H9 (cell line): ENCODE measurements at regions not wholly inside any gene's neighbourhood (a gene's known extent, or its start where the extent isn't known, plus 50 kb on each side); places are given as distances from the start of the nearest gene placed in this dataset.

Experiments
- DNase-seq: peaks from one replicate; pipeline ENCODE4 v3.0.0-alpha.2; 2017
- H2AFZ ChIP-seq: one replicate; pipeline ENCODE4 v1.6.1; 2013; ENCODE audit warnings: mild to moderate bottlenecking, low read length, control low read depth, moderate library complexity
- H2AK5ac ChIP-seq: 2 replicates; pipeline ENCODE4 v1.6.1; 2013; ENCODE audit warnings: low read length, control low read depth, mixed read lengths; ENCODE audit not compliant: insufficient read length
- H2BK120ac ChIP-seq: one replicate; pipeline ENCODE4 v1.6.1; 2013; ENCODE audit warnings: low read depth, mild to moderate bottlenecking, low read length, control low read depth, inconsistent platforms; ENCODE audit not compliant: poor library complexity, severe bottlenecking
- H2BK12ac ChIP-seq: 2 replicates; pipeline ENCODE4 v1.6.1; 2013; ENCODE audit warnings: low read length, control low read depth, mixed read lengths, low read depth; ENCODE audit not compliant: insufficient read length
- H2BK15ac ChIP-seq: 2 replicates; pipeline ENCODE4 v1.6.1; 2013; ENCODE audit warnings: low read depth, low read length, control low read depth
- H2BK20ac ChIP-seq: one replicate; pipeline ENCODE4 v1.6.1; 2013; ENCODE audit warnings: low read depth, mild to moderate bottlenecking, low read length, control low read depth, inconsistent platforms; ENCODE audit not compliant: poor library complexity, severe bottlenecking
- H2BK5ac ChIP-seq: 2 replicates; pipeline ENCODE4 v1.6.1; 2013; ENCODE audit warnings: low read length, control low read depth, mixed read lengths; ENCODE audit not compliant: insufficient read length
- H3K14ac ChIP-seq: 2 replicates; pipeline ENCODE4 v1.6.1; 2013; ENCODE audit warnings: low read length, control low read depth; ENCODE audit not compliant: insufficient read depth
- H3K18ac ChIP-seq: 2 replicates; pipeline ENCODE4 v1.6.1; 2013; ENCODE audit warnings: low read depth, mild to moderate bottlenecking, mixed read lengths, low read length, control low read depth; ENCODE audit not compliant: insufficient read length
- H3K23ac ChIP-seq: 2 replicates; pipeline ENCODE4 v1.6.1; 2013; ENCODE audit warnings: low read length, control low read depth, mixed read lengths, low read depth; ENCODE audit not compliant: insufficient read length
- H3K23me2 ChIP-seq: 2 replicates; pipeline ENCODE4 v1.6.1; 2013; ENCODE audit warnings: low read depth, mild to moderate bottlenecking, mixed read lengths, low read length, control low read depth; ENCODE audit not compliant: insufficient read length, poor library complexity, severe bottlenecking
- H3K27ac ChIP-seq: 2 replicates; pipeline ENCODE4 v1.5.1; 2013; ENCODE audit warnings: low read length, control low read depth, mixed read lengths, low read depth; ENCODE audit not compliant: insufficient read length
- H3K27me3 ChIP-seq: 2 replicates; pipeline ENCODE4 v1.6.1; 2013; ENCODE audit warnings: low read length, control low read depth, inconsistent platforms; ENCODE audit not compliant: insufficient read depth
- H3K4ac ChIP-seq: 2 replicates; pipeline ENCODE4 v1.6.1; 2013; ENCODE audit warnings: low read depth, mild to moderate bottlenecking, control low read depth, inconsistent platforms, low read length, moderate library complexity
- H3K4me1 ChIP-seq: 2 replicates; pipeline ENCODE4 v1.6.1; 2013; ENCODE audit warnings: low read length, control low read depth, inconsistent platforms; ENCODE audit not compliant: insufficient read depth
- H3K4me2 ChIP-seq: 2 replicates; pipeline ENCODE4 v1.6.1; 2013; ENCODE audit warnings: low read length, control low read depth, mixed read lengths; ENCODE audit not compliant: insufficient read length, insufficient read depth
- H3K56ac ChIP-seq: 2 replicates; pipeline ENCODE4 v1.6.1; 2013; ENCODE audit warnings: low read depth, mild to moderate bottlenecking, mixed read lengths, low read length, control low read depth; ENCODE audit not compliant: insufficient read length
- H3K79me1 ChIP-seq: 2 replicates; pipeline ENCODE4 v1.6.1; 2013; ENCODE audit warnings: low read depth, mild to moderate bottlenecking, moderate library complexity, low read length, control low read depth, inconsistent platforms; ENCODE audit not compliant: insufficient read depth, poor library complexity, severe bottlenecking
- H3K79me2 ChIP-seq: 2 replicates; pipeline ENCODE4 v1.6.1; 2013; ENCODE audit warnings: low read length, control low read depth, inconsistent platforms; ENCODE audit not compliant: insufficient read depth
- H3K9ac ChIP-seq: 2 replicates; pipeline ENCODE4 v1.6.1; 2013; ENCODE audit warnings: low read length, control low read depth, mixed read lengths; ENCODE audit not compliant: insufficient read length; ENCODE audit errors: extremely low read depth
- H3K9me3 ChIP-seq: one replicate; pipeline ENCODE4 v1.6.1; 2013; ENCODE audit warnings: low read depth, low read length, inconsistent platforms; ENCODE audit not compliant: control insufficient read depth
- H3T11ph ChIP-seq: one replicate; pipeline ENCODE4 v1.6.1; 2013; ENCODE audit warnings: mild to moderate bottlenecking, low read length, control low read depth, inconsistent platforms
- H4K20me1 ChIP-seq: one replicate; pipeline ENCODE4 v1.6.1; 2013; ENCODE audit not compliant: control insufficient read depth, insufficient read length, insufficient read depth
- H4K5ac ChIP-seq: 2 replicates; pipeline ENCODE4 v1.6.1; 2013; ENCODE audit warnings: low read depth, mild to moderate bottlenecking, mixed read lengths, low read length, control low read depth; ENCODE audit not compliant: insufficient read length
- H4K8ac ChIP-seq: replicated peaks from 2 replicates; pipeline ENCODE4 v1.6.1; 2013; ENCODE audit warnings: low read length, control low read depth, mixed read lengths, low read depth; ENCODE audit not compliant: insufficient read length
- H4K91ac ChIP-seq: 2 replicates; pipeline ENCODE4 v1.6.1; 2013; ENCODE audit warnings: low read depth, mild to moderate bottlenecking, moderate library complexity, mixed read lengths, low read length, control low read depth; ENCODE audit not compliant: insufficient read length
- H3K27ac Mint-ChIP-seq, 3 experiments: 2 replicates in 2 of 3; 3 replicates in 1 of 3; pipeline ENCODE4 v1.8.0; 2020 to 2021; ENCODE audit warnings: mixed read lengths in 3 of 3, mild to moderate bottlenecking in 1 of 3, moderate library complexity in 1 of 3
- H3K27me3 Mint-ChIP-seq: 2 replicates; pipeline ENCODE4 v1.8.0; 2021; ENCODE audit warnings: low read depth, mild to moderate bottlenecking, moderate library complexity, mixed read lengths
- H3K36me3 Mint-ChIP-seq, 3 experiments: 2 replicates in 2 of 3; 3 replicates in 1 of 3; pipeline ENCODE4 v1.8.0; 2020 to 2021; ENCODE audit warnings: low read depth in 3 of 3, mixed read lengths in 3 of 3; ENCODE audit not compliant: insufficient read depth in 1 of 3
- H3K4me1 Mint-ChIP-seq, 2 experiments: 2 replicates each; pipeline ENCODE4 v1.8.0; 2020; ENCODE audit warnings: mixed read lengths in 2 of 2
- H3K4me3 Mint-ChIP-seq, 2 experiments: 2 replicates in 1 of 2; 3 replicates in 1 of 2; pipeline ENCODE4 v1.8.0; 2020 to 2021; ENCODE audit warnings: mild to moderate bottlenecking in 2 of 2, mixed read lengths in 2 of 2, moderate library complexity in 1 of 2
- H3K9me3 Mint-ChIP-seq, 2 experiments: 2 replicates in 1 of 2; 3 replicates in 1 of 2; pipeline ENCODE4 v1.8.0; 2020; ENCODE audit warnings: mild to moderate bottlenecking in 2 of 2, mixed read lengths in 2 of 2, moderate library complexity in 1 of 2
- CTCF ChIP-seq: fragments of 200-600 bp; sonication (generic); conservative IDR thresholded peaks from 3 replicates; pipeline ENCODE4 v1.8.0; 2021; ENCODE audit warnings: antibody characterized with exemption, mild to moderate bottlenecking
- WGBS: extraction: QIAGEN DNeasy Blood & Tissue Kit; methylation state at CpG from one replicate; pipeline ENCODE4 v1.1.7; 2013; ENCODE audit warnings: missing lambda C conversion rate, low lambda C conversion rate, mixed read lengths; ENCODE audit not compliant: insufficient read length; ENCODE audit errors: extremely low coverage; 5-methylcytosine and 5-hydroxymethylcytosine counted together

GRCh38 chr6:169923468-169924464 lies 172.3 kb downstream of the ERMARD start:
- no peak overlapping the region for H2AFZ ChIP-seq
- H2BK20ac ChIP-seq = no peak overlapping the region
- no peak overlapping the region for H2BK15ac ChIP-seq
- no peak overlapping the region for H3T11ph ChIP-seq
- 0 out of 7 replicates have a peak, but pooled peaks cover 0 to 1% (median 0%) of the 10 kb centered on the region in 3 experiments for H3K36me3 Mint-ChIP-seq
- no peak overlapping the region for H4K5ac ChIP-seq
- H3K9ac ChIP-seq = no peak overlapping the region
- H3K23me2 ChIP-seq = no peaks in the 10 kb centered on the region
- no peak overlapping the region for H4K8ac ChIP-seq
- H4K91ac ChIP-seq = no peak overlapping the region
- H3K18ac ChIP-seq = no peak overlapping the region
- no peaks in the 10 kb centered on the region for H3K4me1 Mint-ChIP-seq
- DNase-seq = no peak
- no peaks in the 10 kb centered on the region for H3K4me1 ChIP-seq
- no peak overlapping the region for H3K56ac ChIP-seq
- H2BK5ac ChIP-seq = no peak overlapping the region
- H3K27ac Mint-ChIP-seq = no peak overlapping the region
- no peaks in the 10 kb centered on the region for H3K79me1 ChIP-seq
- no peak overlapping the region for H3K4ac ChIP-seq
- peaks cover 13% of the 10 kb centered on the region for H3K27me3 Mint-ChIP-seq
- no peak overlapping the region for H2AK5ac ChIP-seq
- WGBS = no CpG with 5 or more reads among the region's 6 CpGs
- no peak overlapping the region for H3K14ac ChIP-seq
- no peak for TF ChIP-seq CTCF
- H3K79me2 ChIP-seq = no peaks in the 10 kb centered on the region
- no peaks in the 10 kb centered on the region for H3K9me3 ChIP-seq
- no peak overlapping the region for H3K4me3 Mint-ChIP-seq
- no peak overlapping the region for H3K27ac ChIP-seq
- peaks cover under 1 to 4% of the 10 kb centered on the region in 2 experiments; a peak in 4 of 5 replicates for H3K9me3 Mint-ChIP-seq
- no peak overlapping the region for H2BK12ac ChIP-seq
- no peak overlapping the region for H2BK120ac ChIP-seq
- H3K4me2 ChIP-seq = no peak overlapping the region
- no peak overlapping the region for H3K23ac ChIP-seq
- H3K27me3 ChIP-seq = no peaks in the 10 kb centered on the region
- H4K20me1 ChIP-seq = no peaks in the 10 kb centered on the region
